Body of pancreas (tissue), 4 donors: ENCODE measurements at regions not wholly inside any gene's neighbourhood (a gene's known extent, or its start where the extent isn't known, plus 50 kb on each side); places are given as distances from the start of the nearest gene placed in this dataset.

ENCODE experiments used
- POLR2A ChIP-seq, 3 donors: fragments of 450-650 bp; IDR thresholded peaks; one replicate each; pipeline ENCODE4 v1.6.1; 2016; ENCODE audit warnings: antibody characterized with exemption in 3 of 3, mild to moderate bottlenecking in 2 of 3
- TF ChIP-seq, protein P1 (sequence below), 7 experiments: fragments of 450-650 bp in 4 of 7; fragments of 200-600 bp in 3 of 7; sonication (generic) in 3 of 7; IDR thresholded peaks; one replicate each; pipeline ENCODE4 v1.5.1; 2016 to 2019; ENCODE audit warnings: antibody characterized with exemption in 7 of 7

DNA sequence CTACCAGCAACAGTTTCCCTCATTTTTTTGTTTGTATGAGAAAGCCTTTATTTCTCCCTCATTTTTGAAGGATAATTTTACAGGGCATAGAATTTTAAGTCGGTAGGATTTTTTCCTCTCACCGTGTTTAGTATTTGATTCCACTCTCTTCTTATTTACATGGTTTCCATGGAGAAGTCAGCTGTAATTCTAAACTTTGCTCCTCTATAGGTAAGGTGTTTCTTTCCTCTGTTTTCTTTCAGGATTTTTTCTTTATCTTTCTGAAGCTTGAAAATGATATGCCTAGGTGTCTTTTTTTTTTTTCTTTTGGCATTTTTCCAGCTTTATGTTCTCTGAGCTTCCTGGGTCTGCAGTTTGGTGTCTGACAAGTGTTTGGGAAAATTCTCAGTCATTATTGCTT is 75.6 kb upstream of the ETV6 start:
- TF ChIP-seq POLR2A (IDR thresholded peaks at IDR 0.05), result no peak
- TF ChIP-seq, protein P1, sequence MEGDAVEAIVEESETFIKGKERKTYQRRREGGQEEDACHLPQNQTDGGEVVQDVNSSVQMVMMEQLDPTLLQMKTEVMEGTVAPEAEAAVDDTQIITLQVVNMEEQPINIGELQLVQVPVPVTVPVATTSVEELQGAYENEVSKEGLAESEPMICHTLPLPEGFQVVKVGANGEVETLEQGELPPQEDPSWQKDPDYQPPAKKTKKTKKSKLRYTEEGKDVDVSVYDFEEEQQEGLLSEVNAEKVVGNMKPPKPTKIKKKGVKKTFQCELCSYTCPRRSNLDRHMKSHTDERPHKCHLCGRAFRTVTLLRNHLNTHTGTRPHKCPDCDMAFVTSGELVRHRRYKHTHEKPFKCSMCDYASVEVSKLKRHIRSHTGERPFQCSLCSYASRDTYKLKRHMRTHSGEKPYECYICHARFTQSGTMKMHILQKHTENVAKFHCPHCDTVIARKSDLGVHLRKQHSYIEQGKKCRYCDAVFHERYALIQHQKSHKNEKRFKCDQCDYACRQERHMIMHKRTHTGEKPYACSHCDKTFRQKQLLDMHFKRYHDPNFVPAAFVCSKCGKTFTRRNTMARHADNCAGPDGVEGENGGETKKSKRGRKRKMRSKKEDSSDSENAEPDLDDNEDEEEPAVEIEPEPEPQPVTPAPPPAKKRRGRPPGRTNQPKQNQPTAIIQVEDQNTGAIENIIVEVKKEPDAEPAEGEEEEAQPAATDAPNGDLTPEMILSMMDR (IDR thresholded peaks at IDR 0.05), result no peak
